GM18502 (cell line): ENCODE measurements at regions not wholly inside any gene's neighbourhood (a gene's known extent, or its start where the extent isn't known, plus 50 kb on each side); places are given as distances from the start of the nearest gene placed in this dataset.
A peak's percentile ranks its signal among the peaks of the same experiment; 100 is the strongest.

Source experiments
- ATAC-seq: cut with Tn5 transposase; IDR thresholded peaks from one replicate; pipeline ENCODE4 v1.9.1; 2021; ENCODE audit warnings: mild to moderate bottlenecking; ENCODE audit not compliant: unreplicated experiment, poor library complexity

- no peak for ATAC-seq
These were observed 906.6 kb downstream of the TUSC7 start for GRCh38 chr3:117616227-117616626.

DNA sequence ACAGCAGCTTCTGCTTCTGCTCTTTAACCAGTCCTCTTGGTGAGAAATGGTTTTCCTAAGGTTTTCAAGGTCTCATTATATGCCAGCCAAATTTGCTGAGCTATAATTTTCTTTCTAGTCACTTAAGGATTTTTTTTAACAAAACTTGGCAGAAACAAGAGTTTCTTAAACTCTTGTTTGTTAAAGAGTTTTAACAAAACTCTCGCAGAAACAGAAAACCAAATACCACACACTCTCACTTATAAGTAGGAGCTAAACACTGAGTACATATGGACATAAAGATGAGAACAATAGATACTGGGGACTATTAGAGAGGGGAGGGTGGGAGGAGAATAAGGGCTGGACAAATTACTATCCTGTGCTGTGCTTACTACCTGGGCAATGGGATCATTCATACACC, 908.3 kb downstream of the TUSC7 start:
- no peak for ATAC-seq

DNA sequence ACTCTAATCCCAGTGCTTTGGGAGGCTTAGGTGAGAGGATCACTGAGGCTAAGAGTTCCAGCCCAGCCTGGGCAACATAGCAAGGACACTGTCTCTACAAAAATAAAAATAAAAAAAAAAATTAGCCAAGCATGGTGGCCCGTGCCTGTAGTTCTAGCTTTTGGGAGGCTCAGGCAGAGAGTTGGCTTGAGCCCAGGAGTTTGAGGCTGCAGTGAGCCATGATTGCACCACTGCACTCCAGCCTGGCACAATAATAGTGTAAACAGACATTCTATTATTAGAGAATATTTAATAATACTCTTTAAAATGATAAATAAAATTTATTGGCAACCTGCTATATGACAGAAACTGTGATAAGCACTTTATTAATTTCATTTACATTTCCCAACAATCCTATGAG, 908.9 kb downstream of the TUSC7 start:
- no peak for ATAC-seq

- no peak for ATAC-seq
These were observed 910.2 kb downstream of the TUSC7 start for GRCh38 chr3:117619805-117620204.

- ATAC-seq, result no peak
These were observed 912.7 kb downstream of the TUSC7 start for GRCh38 chr3:117622171-117622841.

DNA sequence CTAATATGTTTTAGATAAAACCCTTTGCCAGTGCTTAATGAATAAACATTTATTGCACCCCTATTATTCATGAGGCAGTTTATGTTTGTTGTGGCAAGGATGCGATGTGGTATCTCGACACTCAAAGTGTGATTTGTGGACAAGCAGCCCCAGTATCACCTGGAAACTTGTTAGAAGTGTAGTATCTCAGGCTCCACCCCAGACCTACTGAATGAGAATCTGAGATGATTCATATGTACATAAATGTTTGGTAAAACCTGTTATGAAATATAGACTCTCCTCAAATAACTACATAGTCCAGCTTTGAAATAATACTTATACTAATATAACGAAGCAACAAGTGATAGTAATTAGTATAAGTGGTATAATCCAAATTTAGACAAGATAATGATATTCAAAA, 914.8 kb downstream of the TUSC7 start:
- no peak for ATAC-seq

GRCh38 chr3:117625174-117625573, 915.6 kb downstream of the TUSC7 start:
- ATAC-seq, result no peak

DNA sequence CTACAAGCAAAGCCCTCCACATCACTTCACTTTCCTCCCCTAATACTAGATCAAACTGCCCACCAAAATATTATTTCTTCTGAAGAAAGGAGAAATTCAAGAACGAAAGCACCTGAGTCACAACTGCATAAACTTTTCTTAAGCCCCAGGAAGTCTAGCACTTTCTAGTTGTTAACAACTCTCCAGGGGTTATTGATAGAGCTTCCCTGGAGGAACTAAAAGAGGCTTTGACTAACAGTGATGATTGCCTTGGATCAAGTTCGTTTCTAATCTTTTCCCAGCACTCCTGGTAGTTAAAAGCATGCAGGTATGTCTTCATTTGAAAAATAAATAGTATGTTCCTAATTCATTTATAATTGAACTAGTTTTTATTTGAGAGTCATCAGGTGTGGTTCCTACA, 917.0 kb downstream of the TUSC7 start:
- no peak for ATAC-seq

- no peak for ATAC-seq
These were observed 919.3 kb downstream of the TUSC7 start for GRCh38 chr3:117628823-117629291.

- no peak for ATAC-seq
These were observed 919.9 kb downstream of the TUSC7 start for GRCh38 chr3:117629505-117629904.

DNA sequence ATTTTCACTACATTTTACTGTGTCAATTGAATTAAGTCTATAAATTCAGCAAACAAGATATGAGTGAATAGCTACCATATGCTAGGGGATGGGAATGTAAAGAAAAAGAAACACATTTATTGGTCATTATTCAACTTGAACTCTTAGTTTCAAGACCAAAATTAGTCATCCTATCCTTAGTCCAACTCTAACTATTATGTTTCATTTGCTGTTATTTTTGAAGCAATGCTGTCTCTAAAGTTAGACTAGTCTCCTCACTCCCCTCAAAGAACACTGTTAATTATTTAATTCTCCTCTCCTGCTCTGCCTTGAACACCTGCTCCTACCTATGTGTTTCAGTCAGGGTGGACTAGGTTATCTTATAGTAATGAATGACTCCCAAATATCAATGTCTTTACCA, 920.9 kb downstream of the TUSC7 start:
- peak; percentile 63 for ATAC-seq

DNA sequence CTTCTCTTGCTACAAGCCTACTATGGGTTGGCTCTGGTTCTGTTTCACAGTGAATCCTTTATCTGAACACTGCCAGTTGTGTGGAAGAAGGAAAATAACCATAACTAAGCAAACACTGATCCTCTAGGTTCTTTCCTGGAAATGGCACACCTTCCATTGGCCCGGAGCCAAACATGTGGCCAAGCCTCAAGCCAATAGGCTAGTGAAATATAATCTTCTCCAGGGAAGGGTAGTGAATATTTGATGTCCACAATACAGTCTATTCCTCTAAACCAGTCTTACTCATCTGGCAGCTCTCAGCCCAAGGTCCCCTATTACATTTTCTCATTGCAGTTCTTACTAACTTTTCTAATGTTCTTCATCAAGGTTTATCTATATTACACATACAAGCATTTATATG, 921.3 kb downstream of the TUSC7 start:
- ATAC-seq, result peak; percentile 3

DNA sequence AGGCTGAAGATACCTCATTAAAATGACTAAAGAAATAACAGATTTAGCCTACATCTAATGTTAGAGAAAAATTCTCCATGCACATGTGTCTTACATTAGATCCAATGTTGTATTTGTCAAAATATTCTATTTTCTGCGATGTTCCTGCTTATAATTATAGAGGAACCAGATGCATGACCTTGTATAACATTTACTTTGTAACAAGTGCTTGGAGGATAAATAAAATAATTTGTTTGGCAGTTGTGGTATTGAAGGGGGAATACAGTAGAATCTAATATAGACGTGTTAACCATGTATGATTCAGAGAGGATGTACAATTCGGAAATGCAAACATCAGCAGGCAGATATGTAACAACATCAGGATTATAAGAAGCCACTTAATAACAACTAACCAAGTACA, 922.2 kb downstream of the TUSC7 start:
- ATAC-seq, result no peak

- ATAC-seq, result no peak
These were observed 922.6 kb downstream of the TUSC7 start for GRCh38 chr3:117632191-117632590.

- no peak for ATAC-seq
These were observed 923.6 kb downstream of the TUSC7 start for GRCh38 chr3:117633207-117633606.

DNA sequence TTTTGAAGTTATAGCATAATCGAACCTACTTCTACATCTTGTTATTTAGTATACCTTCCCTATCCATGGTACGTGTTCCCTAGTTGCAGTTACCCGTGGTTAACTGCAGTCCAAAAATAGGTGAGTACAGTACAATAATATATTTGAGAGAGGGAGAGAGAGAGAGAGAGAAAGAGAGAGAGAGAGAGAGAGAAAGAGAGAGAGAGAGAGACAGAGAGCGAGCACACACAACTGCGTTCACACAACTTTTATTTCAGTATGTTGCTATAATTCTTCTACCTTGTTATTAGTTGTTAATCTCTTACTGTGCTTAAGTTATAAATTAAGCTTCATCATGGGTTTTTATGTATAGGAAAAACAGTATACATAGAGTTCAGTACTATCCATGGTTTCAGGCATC, 928.1 kb downstream of the TUSC7 start:
- no peak for ATAC-seq

DNA sequence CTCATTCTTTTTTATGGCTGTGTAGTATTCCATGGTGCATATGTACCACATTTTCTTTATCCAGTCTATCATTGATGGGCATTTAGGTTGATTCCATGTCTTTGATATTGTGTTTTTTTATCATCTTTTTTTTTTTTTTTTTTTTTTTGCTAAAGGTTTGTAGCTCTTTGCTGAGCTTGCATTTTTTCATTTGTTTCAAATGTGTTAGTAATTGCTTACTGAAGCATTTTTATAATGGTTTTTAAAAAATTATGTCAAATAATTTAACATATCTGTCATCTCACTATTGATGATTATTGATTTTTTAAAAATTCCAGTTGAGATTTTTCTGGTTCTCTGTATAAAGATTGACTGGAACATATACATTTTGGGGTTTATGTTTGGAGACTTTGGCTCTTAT, 934.6 kb downstream of the TUSC7 start:
- ATAC-seq, result no peak

GRCh38 chr3:117645561-117646242, 936.1 kb downstream of the TUSC7 start:
- ATAC-seq, result peak; percentile 82

DNA sequence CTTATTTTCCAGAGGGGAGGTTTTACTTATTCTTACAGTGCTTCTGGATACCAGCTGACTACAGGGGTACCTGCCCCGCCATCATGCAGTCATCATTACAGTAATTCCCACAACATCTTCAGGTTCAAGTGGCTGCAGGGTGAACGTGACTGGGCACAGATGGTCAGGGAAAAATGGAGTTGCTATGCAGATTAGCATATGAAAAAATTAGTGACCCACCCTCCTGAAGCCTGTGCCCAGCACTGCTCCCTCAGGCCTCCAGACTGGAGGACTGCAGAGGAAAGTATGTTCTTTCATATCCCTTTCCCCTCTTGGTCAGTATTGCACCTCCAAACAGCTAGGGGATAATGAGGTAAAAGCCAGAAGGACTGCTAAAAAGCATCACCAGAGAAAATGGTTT, 937.9 kb downstream of the TUSC7 start:
- ATAC-seq, result no peak

DNA sequence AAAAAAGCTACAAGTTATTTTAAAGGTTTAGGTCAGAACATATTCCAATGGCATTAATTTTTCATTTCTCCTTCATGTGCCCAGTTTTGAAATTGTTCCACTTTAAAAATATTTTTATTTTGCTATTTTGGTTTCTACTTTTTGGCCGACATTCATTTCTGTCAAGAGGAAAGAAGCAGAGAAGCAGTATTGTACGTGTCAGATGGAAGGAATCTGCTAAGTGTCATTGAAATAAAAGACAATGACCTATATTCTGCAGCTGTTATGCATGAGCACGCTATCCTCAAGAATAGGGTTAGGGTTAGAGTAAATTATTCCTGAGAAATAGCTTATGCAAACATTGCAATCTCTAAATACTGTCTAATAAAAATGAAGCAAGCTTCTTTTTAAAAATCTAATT, 941.7 kb downstream of the TUSC7 start:
- ATAC-seq, result no peak

GRCh38 chr3:117656391-117656790, 946.8 kb downstream of the TUSC7 start:
- ATAC-seq, result no peak

GRCh38 chr3:117657278-117657677, 947.7 kb downstream of the TUSC7 start:
- ATAC-seq, result no peak
